Large intestine (tissue), 3 donors: ENCODE measurements at regions not wholly inside any gene's neighbourhood (a gene's known extent, or its start where the extent isn't known, plus 50 kb on each side); places are given as distances from the start of the nearest gene placed in this dataset.

Source experiments
- DNase-seq, 2 donors: peaks; one replicate each; pipeline versions ENCODE4 v3.0.0 to v3.0.0-alpha.2; 2013
- H3K27ac ChIP-seq: one replicate; pipeline ENCODE4 v1.5.1; 2013; ENCODE audit warnings: low read length
- H3K27me3 ChIP-seq: 2 replicates; pipeline ENCODE4 v1.6.1; 2013; ENCODE audit warnings: low read length; ENCODE audit not compliant: control insufficient read depth, insufficient read depth
- H3K36me3 ChIP-seq: 2 replicates; pipeline ENCODE4 v1.6.1; 2013; ENCODE audit warnings: low read length; ENCODE audit not compliant: control insufficient read depth, insufficient read depth
- H3K4me1 ChIP-seq: one replicate; pipeline ENCODE4 v1.6.1; 2013; ENCODE audit warnings: low read length; ENCODE audit not compliant: control insufficient read depth, insufficient read depth
- H3K4me3 ChIP-seq: one replicate; pipeline ENCODE4 v1.5.1; 2013; ENCODE audit warnings: low read length
- H3K9me3 ChIP-seq: one replicate; pipeline ENCODE4 v1.6.1; 2013; ENCODE audit warnings: mild to moderate bottlenecking, low read depth, low read length, moderate library complexity; ENCODE audit not compliant: control insufficient read depth
- WGBS: methylation state at CpG from one replicate; pipeline ENCODE4 v1.1.5; 2013; ENCODE audit warnings: low lambda C conversion rate; ENCODE audit not compliant: insufficient coverage; 5-methylcytosine and 5-hydroxymethylcytosine counted together

DNA sequence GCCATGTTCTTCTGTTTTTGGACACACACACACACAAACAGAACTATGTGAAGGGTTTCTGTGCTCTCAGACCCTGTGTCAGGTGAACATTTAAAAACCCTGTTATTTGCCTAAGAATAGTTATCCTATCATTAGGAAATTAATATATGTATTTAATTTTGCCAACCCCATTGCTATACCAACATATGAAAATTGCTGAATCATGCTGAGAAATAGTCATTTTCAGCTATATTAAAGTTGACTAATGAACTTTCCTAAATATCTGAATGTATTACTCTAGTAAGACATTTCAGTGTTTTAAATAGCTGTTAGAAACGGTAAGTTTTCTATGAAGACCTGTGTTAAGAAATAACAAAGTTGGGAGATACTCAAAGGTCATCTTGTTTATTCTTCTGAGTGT is 596.9 kb upstream of the GRM7 start:
- no peaks in the 10 kb centered on the region for H3K36me3 ChIP-seq
- WGBS = 100% methylated on average over 1 of the region's 1 CpG

DNA sequence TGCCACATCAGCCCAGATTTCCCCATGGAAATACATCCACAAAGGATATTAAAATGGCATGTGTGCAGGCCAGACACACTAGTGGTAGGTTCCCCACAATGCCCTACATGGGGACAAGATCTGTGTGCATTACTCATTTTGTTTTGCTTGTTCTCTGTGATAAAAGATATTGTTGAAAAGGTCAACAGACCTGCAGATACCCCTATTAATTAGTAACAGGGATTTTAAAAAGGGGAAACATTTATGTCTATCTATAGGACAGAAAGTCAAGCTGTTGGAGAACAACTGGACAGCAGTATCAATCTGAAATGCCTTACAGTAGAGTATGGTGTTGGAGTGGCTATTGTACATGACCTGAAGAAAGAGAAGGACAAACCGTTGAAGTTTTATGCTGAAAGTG is 596.0 kb upstream of the GRM7 start:
- Histone ChIP-seq H3K4me3 (no peak overlapping the region), H3K27ac (no peak overlapping the region), H3K36me3 (no peaks in the 10 kb centered on the region), H3K4me1 (no peaks in the 10 kb centered on the region), H3K27me3 (no peaks in the 10 kb centered on the region), H3K9me3 (no peaks in the 10 kb centered on the region)
- no CpG with 5 or more reads among the region's 1 CpG for WGBS
- no peak for DNase-seq

More for the DNA sequence above, 596.9 kb upstream of the GRM7 start:
- no peak overlapping the region for H3K27ac ChIP-seq
- no peak overlapping the region for H3K4me3 ChIP-seq
- no peaks in the 10 kb centered on the region for H3K27me3 ChIP-seq
- DNase-seq = no peak
- no peaks in the 10 kb centered on the region for H3K9me3 ChIP-seq
- no peaks in the 10 kb centered on the region for H3K4me1 ChIP-seq

DNA sequence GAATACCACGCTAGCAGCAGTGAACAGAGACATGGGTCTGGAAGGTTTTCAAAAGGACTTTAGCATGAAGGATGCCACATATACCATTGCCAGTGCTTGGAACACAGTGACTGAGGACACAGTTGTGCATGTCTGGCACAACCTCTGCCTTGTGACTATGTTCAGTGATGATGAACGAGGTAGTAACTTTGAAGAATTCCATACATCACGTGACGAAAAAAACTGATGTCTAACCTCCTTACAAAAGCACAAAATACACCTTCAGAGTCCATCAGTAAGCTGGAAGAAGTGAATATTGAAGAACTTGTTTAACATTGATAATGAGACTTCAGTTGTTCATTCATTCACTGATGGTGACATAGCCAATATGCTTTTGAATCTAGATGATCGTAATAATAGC is 594.8 kb upstream of the GRM7 start:
- Histone ChIP-seq H3K4me3 (no peak overlapping the region), H3K9me3 (no peaks in the 10 kb centered on the region), H3K36me3 (no peaks in the 10 kb centered on the region), H3K4me1 (no peaks in the 10 kb centered on the region), H3K27ac (no peak overlapping the region), H3K27me3 (no peaks in the 10 kb centered on the region)
- no peak for DNase-seq
- WGBS = no CpG with 5 or more reads among the region's 5 CpGs

DNA sequence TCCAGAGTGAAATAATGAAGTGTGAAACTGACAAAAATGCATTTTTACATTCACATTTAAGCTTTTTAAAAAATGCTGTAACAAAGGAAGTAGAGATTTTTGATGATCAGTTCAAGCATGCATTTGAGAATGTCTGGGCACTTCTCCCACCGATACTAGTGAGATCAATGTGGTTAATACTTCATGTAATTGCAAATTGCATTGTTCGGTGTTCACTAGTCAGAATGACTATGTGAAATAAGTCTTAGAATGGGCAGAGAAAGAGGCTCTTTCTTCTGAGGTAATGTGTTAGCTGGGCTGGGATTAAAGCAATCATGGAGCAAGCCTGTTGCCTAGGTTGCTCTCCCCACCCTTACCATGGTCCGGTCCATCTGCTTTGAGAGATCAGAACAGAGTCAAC is 587.0 kb upstream of the GRM7 start:
- Histone ChIP-seq H3K4me1 (no peaks in the 10 kb centered on the region), H3K27ac (no peak overlapping the region), H3K4me3 (no peak overlapping the region), H3K36me3 (no peaks in the 10 kb centered on the region), H3K27me3 (no peaks in the 10 kb centered on the region), H3K9me3 (no peaks in the 10 kb centered on the region)
- no CpG with 5 or more reads among the region's 3 CpGs for WGBS
- DNase-seq = no peak

DNA sequence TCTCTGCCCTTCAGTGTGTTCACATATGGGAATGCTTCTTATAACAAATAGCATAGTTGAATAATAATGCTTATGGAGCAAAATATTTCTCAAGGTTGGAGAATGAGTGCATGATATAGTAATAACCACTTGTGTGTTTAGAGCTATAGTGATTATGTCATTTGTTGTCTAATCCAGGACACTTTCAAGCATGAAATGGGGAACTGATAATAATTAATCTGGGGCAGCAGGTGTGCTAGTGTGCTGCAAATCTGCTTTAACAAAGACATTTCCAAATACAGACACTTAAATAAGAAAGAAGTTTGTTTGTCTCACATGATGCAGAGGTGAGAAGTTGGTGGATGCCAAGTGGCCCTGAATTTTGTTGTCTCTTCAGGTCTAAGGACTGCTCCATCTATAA is 579.3 kb upstream of the GRM7 start:
- no peak for DNase-seq
- no peak overlapping the region for H3K4me3 ChIP-seq
- no peaks in the 10 kb centered on the region for H3K36me3 ChIP-seq
- no peak overlapping the region for H3K27ac ChIP-seq
- no peaks in the 10 kb centered on the region for H3K27me3 ChIP-seq
- H3K4me1 ChIP-seq = no peaks in the 10 kb centered on the region
- H3K9me3 ChIP-seq = no peaks in the 10 kb centered on the region

DNA sequence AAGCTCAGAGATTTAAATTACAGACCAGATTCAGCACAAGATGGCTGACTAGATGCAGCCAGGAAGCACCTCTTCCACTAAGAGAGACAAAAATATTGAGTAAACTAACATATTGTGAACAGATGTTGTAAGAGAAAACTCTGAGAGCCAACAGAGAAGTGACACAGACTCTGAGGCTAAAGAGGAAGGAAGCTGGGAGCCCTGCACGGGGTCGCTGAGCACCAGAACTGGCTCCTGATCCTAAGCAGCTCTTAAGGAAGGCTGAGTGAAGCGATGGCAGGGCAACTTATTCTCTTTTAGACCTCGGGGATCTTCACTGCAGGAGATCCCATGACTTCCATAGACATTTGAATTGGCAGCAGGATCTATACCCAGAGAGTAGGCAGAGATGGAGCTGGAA is 578.0 kb upstream of the GRM7 start:
- no peaks in the 10 kb centered on the region for H3K27me3 ChIP-seq
- no peaks in the 10 kb centered on the region for H3K36me3 ChIP-seq
- DNase-seq = no peak
- no peaks in the 10 kb centered on the region for H3K9me3 ChIP-seq
- no peak overlapping the region for H3K4me3 ChIP-seq
- H3K4me1 ChIP-seq = no peaks in the 10 kb centered on the region
- H3K27ac ChIP-seq = no peak overlapping the region
- WGBS = no CpG with 5 or more reads among the region's 4 CpGs

DNA sequence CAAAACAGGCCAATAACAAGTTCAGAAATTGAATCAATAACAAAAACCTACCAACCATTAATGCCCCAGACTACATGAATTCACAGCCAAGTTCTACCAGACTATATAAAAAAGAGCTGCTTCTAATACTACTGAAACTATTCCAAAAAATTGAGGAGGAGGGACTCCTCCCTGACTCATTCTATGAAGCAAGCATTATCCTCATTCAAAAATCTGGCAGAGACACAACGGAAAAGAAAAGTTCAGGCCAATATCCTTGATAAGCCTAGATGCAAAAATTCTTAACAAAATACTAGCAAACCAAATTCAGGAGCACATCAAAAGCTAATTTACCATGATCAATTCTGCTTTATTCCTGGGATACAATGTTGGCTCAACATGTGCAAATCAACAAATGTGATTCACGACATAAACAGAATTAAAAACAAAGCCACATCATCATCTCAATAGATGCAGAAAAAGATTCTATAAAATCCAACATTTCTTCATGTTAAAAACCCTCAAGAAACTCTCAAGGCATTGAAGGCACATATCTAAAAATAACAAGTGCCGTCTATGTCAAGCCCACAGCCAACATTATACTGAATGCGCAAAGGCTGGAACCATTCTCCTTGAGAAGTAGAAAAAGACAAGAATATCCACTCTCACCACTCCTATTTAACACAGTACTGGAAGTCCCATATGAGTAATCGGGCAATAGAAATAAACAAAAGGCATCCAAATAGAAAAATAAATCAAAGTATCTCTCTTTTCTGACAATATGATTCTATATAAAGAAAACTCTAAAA is 573.6 kb upstream of the GRM7 start:
- 90% methylated on average over 2 of the region's 5 CpGs for WGBS
- Histone ChIP-seq H3K27me3 (no peaks in the 10 kb centered on the region), H3K4me1 (no peaks in the 10 kb centered on the region), H3K4me3 (no peak overlapping the region), H3K27ac (no peak overlapping the region), H3K36me3 (no peaks in the 10 kb centered on the region), H3K9me3 (peaks cover 5% of the 10 kb centered on the region)
- DNase-seq = no peak

DNA sequence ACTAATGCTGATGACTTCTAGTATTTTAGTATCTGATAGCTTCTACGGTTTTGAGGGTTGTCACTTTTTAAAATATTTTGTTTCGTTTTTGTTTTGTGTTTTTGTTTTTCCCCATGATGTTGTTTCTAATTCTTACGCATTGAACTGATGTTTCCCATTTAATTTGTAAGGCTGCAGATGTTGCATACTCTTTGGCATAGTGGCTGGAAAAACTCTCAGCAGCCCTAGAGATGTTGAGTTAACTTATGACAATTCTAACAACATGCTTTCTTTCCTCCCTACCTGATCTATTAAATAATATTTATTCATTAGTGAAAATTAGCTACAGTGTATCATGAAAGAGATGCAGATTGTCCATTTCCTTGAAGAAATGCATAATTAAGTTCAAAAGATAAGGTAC is 559.3 kb upstream of the GRM7 start:
- no peak for DNase-seq
- H3K27me3 ChIP-seq = no peaks in the 10 kb centered on the region
- no peak overlapping the region for H3K4me3 ChIP-seq
- 100% methylated on average over 3 of the region's 3 CpGs for WGBS
- peaks cover 6% of the 10 kb centered on the region for H3K9me3 ChIP-seq
- no peak overlapping the region for H3K27ac ChIP-seq
- no peaks in the 10 kb centered on the region for H3K4me1 ChIP-seq
- no peaks in the 10 kb centered on the region for H3K36me3 ChIP-seq

DNA sequence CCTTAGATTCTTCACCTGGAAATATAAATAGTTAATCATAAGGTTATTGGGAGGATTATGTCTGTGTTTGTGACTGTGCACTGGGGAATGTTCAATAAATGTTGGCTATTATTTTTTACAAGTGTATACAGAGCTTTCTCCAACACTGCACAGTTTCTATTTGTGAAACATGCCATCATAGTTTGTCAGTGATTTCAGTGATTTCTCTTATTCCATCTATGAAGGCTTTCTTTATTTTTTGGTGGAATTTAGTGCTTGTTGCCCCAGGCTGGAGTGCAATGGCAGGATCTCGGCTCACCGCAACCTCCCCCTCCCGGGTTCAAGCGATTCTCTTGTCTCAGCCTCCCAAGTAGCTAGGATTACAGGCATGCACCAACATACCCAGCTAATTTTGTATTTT is 545.0 kb upstream of the GRM7 start:
- Histone ChIP-seq H3K27ac (no peak overlapping the region), H3K4me1 (no peaks in the 10 kb centered on the region), H3K9me3 (no peaks in the 10 kb centered on the region), H3K4me3 (no peak overlapping the region), H3K36me3 (no peaks in the 10 kb centered on the region), H3K27me3 (no peaks in the 10 kb centered on the region)
- no peak for DNase-seq
- WGBS = 100% methylated on average over 3 of the region's 4 CpGs

DNA sequence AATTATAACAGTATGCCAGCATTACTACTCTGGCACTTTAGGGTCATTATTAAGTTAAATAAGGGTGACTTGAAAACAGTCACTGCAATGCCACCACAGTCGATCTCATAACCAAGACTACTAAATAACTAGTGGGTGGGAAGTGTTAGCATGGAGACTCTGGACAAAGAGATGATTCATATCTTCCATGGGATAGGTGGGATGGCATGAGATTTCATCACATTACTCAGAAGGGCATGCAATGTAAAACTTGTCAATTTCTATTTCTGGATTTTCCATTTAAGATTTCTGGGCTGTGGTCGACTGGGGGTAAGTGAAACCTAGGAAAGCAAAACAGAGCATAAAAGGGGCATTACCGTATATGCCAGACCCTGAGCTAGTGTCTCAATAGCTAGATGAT is 538.9 kb upstream of the GRM7 start:
- no peak for DNase-seq
- H3K4me3 ChIP-seq = no peak overlapping the region
- H3K4me1 ChIP-seq = no peaks in the 10 kb centered on the region
- H3K27me3 ChIP-seq = no peaks in the 10 kb centered on the region
- no peaks in the 10 kb centered on the region for H3K36me3 ChIP-seq
- no CpG with 5 or more reads among the region's 3 CpGs for WGBS
- no peaks in the 10 kb centered on the region for H3K9me3 ChIP-seq
- H3K27ac ChIP-seq = no peak overlapping the region

DNA sequence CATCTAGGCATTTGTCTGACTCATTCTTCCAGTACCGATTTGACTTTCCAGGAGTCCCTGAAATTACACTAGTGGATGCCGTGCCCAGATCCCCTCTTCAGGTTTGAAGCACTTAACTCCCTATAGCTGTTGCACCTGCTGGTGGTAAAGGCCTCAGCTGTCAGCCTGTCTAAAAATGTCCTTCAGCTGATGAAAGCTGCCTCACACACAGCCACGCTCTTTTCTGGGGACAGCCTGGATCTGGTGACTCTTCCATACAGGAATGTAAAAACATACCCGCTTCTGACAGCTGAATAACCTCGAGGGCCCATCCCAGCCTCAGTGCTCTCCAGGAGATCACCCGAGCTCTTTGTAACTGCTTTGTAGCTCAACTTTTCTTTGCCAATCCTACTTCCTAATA is 534.1 kb upstream of the GRM7 start:
- Histone ChIP-seq H3K4me3 (no peak overlapping the region), H3K27me3 (no peaks in the 10 kb centered on the region), H3K4me1 (no peaks in the 10 kb centered on the region), H3K36me3 (no peaks in the 10 kb centered on the region), H3K9me3 (no peaks in the 10 kb centered on the region), H3K27ac (no peak overlapping the region)
- 100% methylated on average over 2 of the region's 6 CpGs for WGBS
- no peak for DNase-seq
